Ovary (tissue), 7 donors: ENCODE measurements at regions not wholly inside any gene's neighbourhood (a gene's known extent, or its start where the extent isn't known, plus 50 kb on each side); places are given as distances from the start of the nearest gene placed in this dataset.

Source experiments
- DNase-seq, 5 donors: peaks; one replicate each; pipeline ENCODE4 v3.0.0-alpha.2; 2019 to 2020
- H3K27ac ChIP-seq, 2 donors: fragments of 200-600 bp; one replicate each; pipeline versions ENCODE4 v1.5.1 to v1.8.0; 2019 to 2022
- H3K27me3 ChIP-seq: fragments of 200-600 bp; one replicate; pipeline ENCODE4 v1.8.0; 2022
- H3K36me3 ChIP-seq: fragments of 200-600 bp; sonication (generic); one replicate; pipeline ENCODE4 v1.5.1; 2019
- H3K4me1 ChIP-seq: one replicate; pipeline ENCODE4 v1.8.1; 2013; ENCODE audit warnings: mild to moderate bottlenecking, moderate library complexity; ENCODE audit not compliant: insufficient read depth
- H3K4me3 ChIP-seq: fragments of 200-600 bp; sonication (generic); one replicate; pipeline ENCODE4 v1.5.1; 2017
- H3K9me3 ChIP-seq, 2 donors: fragments of 200-600 bp in 1 of 2; sonication (generic) in 1 of 2; one replicate each; pipeline versions ENCODE4 v1.5.1 to v1.8.1; 2013 to 2019; ENCODE audit warnings: mild to moderate bottlenecking in 1 of 2, moderate library complexity in 1 of 2
- CTCF ChIP-seq, 3 donors: fragments of 450-650 bp in 2 of 3; fragments of 200-600 bp in 1 of 3; IDR thresholded peaks; one replicate each; pipeline versions ENCODE4 v1.5.1 to v1.8.0; 2016 to 2022; ENCODE audit warnings: antibody characterized with exemption in 3 of 3, mild to moderate bottlenecking in 1 of 3
- EP300 ChIP-seq: sonication (generic); formaldehyde crosslinking; IDR thresholded peaks from one replicate; pipeline ENCODE4 v1.6.1; 2017; ENCODE audit warnings: antibody characterized with exemption
- POLR2A ChIP-seq: fragments of 450-650 bp; IDR thresholded peaks from one replicate; pipeline ENCODE4 v1.6.1; 2017; ENCODE audit warnings: antibody characterized with exemption, mild to moderate bottlenecking, moderate library complexity
- WGBS, 3 donors: extraction: QIAGEN DNeasy Blood & Tissue Kit in 1 of 3; methylation state at CpG; one replicate each; pipeline versions ENCODE4 v1.1.5 to v1.1.7; 2013 to 2017; 5-methylcytosine and 5-hydroxymethylcytosine counted together
- intact Hi-C, 4 donors: fragments of 100-400 bp; cut with DNase I; formaldehyde crosslinking; loops; one replicate each; pipeline versions ENCODE4 v1.11.0 to v1.15.1; 2022 to 2023
- donor health status: DM: no; HTN: no; CAD: no; lungs with moderate emphysema.
- donor health status: DM: no; HTN: no; CAD: no.
- donor health status: Bipolar disorder and iron deficiency.
- donor health status: DM: no; HTN: no; CAD: no.
- donor health status: DM: yes; HTN: yes; CAD: no.

- no peak for DNase-seq
- Histone ChIP-seq H3K27me3 (no peaks in the 10 kb centered on the region), H3K27ac (no peak overlapping the region), H3K36me3 (no peaks in the 10 kb centered on the region), H3K4me1 (no peaks in the 10 kb centered on the region), H3K9me3 (no peaks in the 10 kb centered on the region), H3K4me3 (no peak overlapping the region)
- 61 to 78% (median 71%) methylated on average over 3 of the region's 3 CpGs for WGBS, 3 donors
- TF ChIP-seq POLR2A: no peak
- intact Hi-C loops: no loop called here
Measured at GRCh38 chr2:195021711-195022507, 635.1 kb upstream of the SLC39A10 start.

GRCh38 chr2:195018462-195018861 lies 638.6 kb upstream of the SLC39A10 start:
- Histone ChIP-seq H3K36me3 (no peaks in the 10 kb centered on the region), H3K27me3 (no peaks in the 10 kb centered on the region), H3K9me3 (no peaks in the 10 kb centered on the region), H3K4me3 (no peak overlapping the region), H3K4me1 (no peaks in the 10 kb centered on the region), H3K27ac (no peak overlapping the region)
- TF ChIP-seq CTCF (IDR thresholded peaks at IDR 0.05) (no peak), EP300 (no peak), POLR2A (no peak)
- intact Hi-C loops: no loop called here
- DNase-seq: no peak

GRCh38 chr2:195017890-195018289 lies 639.1 kb upstream of the SLC39A10 start:
- TF ChIP-seq POLR2A: no peak
- no peak for TF ChIP-seq EP300
- no peak for TF ChIP-seq CTCF (IDR thresholded peaks at IDR 0.05)
- Histone ChIP-seq H3K27me3 (no peaks in the 10 kb centered on the region), H3K27ac (no peak overlapping the region), H3K9me3 (no peaks in the 10 kb centered on the region), H3K36me3 (no peaks in the 10 kb centered on the region), H3K4me3 (no peak overlapping the region), H3K4me1 (no peaks in the 10 kb centered on the region)
- WGBS, 3 donors: 92 to 93% (median 93%) methylated on average over 1 of the region's 1 CpG
- DNase-seq: no peak
- intact Hi-C loops: no loop called here

GRCh38 chr2:195016841-195017240 lies 640.2 kb upstream of the SLC39A10 start:
- Histone ChIP-seq H3K27me3 (no peaks in the 10 kb centered on the region), H3K4me1 (no peaks in the 10 kb centered on the region), H3K36me3 (no peaks in the 10 kb centered on the region), H3K9me3 (no peaks in the 10 kb centered on the region), H3K27ac (no peak overlapping the region), H3K4me3 (no peak overlapping the region)
- TF ChIP-seq CTCF (IDR thresholded peaks at IDR 0.05) (no peak), POLR2A (no peak), EP300 (no peak)
- DNase-seq: no peak
- 54 to 64% (median 61%) methylated on average over 2 of the region's 2 CpGs for WGBS, 3 donors
- intact Hi-C loops: no loop called here

- no peak for DNase-seq
Measured at GRCh38 chr2:195009202-195009601, 647.8 kb upstream of the SLC39A10 start.

More at GRCh38 chr2:195009202-195009601, 647.8 kb upstream of the SLC39A10 start:
- no peaks in the 10 kb centered on the region for H3K36me3 ChIP-seq
- no peak overlapping the region for H3K27ac ChIP-seq
- intact Hi-C loops: no loop called here
- H3K4me3 ChIP-seq: no peak overlapping the region
- H3K27me3 ChIP-seq: no peaks in the 10 kb centered on the region
- WGBS, 3 donors: 70 to 75% (median 71%) methylated on average over 8 of the region's 8 CpGs
- H3K4me1 ChIP-seq: no peaks in the 10 kb centered on the region
- no peaks in the 10 kb centered on the region for H3K9me3 ChIP-seq
- TF ChIP-seq EP300: no peak
- TF ChIP-seq CTCF (IDR thresholded peaks at IDR 0.05): no peak
- no peak for TF ChIP-seq POLR2A
